DND-41 (cell line): ENCODE measurements at regions not wholly inside any gene's neighbourhood (a gene's known extent, or its start where the extent isn't known, plus 50 kb on each side); places are given as distances from the start of the nearest gene placed in this dataset.

Source experiments
- EZH2 ChIP-seq: IDR thresholded peaks from 3 replicates; pipeline ENCODE4 v1.6.1; 2012; ENCODE audit warnings: borderline replicate concordance, low read depth, mild to moderate bottlenecking, moderate library complexity, low read length, inconsistent platforms; ENCODE audit not compliant: severe bottlenecking
- TF ChIP-seq, protein P1 (sequence below): IDR thresholded peaks from 2 replicates; pipeline ENCODE4 v1.5.1; 2012; ENCODE audit warnings: borderline replicate concordance, low read length, moderate library complexity, mild to moderate bottlenecking; ENCODE audit not compliant: poor library complexity, severe bottlenecking; ENCODE audit errors: extremely low read depth

DNA sequence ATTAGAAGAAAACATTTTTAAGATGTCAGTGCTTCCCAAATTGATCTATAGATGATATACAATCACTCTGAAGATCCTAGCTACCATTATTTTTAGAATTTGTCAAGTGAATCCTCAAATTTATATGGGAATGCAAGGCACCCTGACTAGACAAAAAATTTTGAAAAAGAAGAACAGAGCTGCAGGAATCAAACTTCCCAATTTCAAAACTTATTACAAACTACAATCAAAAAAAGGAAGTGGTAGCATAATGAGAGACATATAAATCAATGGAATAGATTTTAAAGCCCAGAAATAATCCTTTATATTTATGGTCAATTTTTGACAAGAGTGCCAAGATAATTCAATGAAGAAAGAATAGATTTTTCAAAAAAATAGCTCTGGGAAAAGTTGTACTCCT, 198.3 kb upstream of the KCNJ16 start:
- no peak for TF ChIP-seq EZH2
- TF ChIP-seq, protein P1, sequence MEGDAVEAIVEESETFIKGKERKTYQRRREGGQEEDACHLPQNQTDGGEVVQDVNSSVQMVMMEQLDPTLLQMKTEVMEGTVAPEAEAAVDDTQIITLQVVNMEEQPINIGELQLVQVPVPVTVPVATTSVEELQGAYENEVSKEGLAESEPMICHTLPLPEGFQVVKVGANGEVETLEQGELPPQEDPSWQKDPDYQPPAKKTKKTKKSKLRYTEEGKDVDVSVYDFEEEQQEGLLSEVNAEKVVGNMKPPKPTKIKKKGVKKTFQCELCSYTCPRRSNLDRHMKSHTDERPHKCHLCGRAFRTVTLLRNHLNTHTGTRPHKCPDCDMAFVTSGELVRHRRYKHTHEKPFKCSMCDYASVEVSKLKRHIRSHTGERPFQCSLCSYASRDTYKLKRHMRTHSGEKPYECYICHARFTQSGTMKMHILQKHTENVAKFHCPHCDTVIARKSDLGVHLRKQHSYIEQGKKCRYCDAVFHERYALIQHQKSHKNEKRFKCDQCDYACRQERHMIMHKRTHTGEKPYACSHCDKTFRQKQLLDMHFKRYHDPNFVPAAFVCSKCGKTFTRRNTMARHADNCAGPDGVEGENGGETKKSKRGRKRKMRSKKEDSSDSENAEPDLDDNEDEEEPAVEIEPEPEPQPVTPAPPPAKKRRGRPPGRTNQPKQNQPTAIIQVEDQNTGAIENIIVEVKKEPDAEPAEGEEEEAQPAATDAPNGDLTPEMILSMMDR = no peak
